ENCODE measurements at regions not wholly inside any gene's neighbourhood (a gene's known extent, or its start where the extent isn't known, plus 50 kb on each side); places are given as distances from the start of the nearest gene placed in this dataset.

DNA sequence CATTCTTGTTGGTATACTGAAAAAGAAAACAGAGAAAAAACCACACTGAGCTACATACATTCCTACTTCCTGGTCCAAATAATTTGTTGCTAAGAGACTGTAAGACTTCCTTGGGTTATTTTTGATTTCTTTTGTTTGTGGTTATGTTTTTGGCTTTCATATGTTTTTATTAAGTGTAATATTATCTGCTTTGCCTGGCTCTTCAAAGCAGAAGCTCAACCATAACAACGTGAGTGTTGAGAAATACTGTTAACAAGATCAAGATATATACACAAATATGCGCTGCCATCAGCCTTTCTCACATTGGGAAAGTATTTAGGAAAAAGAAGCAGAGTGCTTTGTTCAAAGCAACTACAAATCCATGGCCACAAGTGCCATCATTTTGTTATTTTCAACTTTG lies 556.2 kb upstream of the CBLB start:
- DNase-seq (ENCODE audit: extremely low spot score) = no peak
- Histone ChIP-seq H3K4me3 (no peak overlapping the region), H3K9me3 (no peaks in the 10 kb centered on the region), H3K4me1 (peaks cover 0 to 29% (median 20%) of the 10 kb centered on the region in 4 donors), H3K36me3 (no peaks in the 10 kb centered on the region), H3K27ac (replicated peaks in 1 of 4) (peak overlapping the region in 1 of 4 donors; percentile 22), H3K27me3 (no peaks in the 10 kb centered on the region)
- intact Hi-C loops (cut with DNase I) = no loop called here
- 44% methylated on average over 2 of the region's 2 CpGs for WGBS
- TF ChIP-seq POLR2AphosphoS5 (IDR thresholded peaks at IDR 0.05) = no peak
- no peak for TF ChIP-seq EP300 (IDR thresholded peaks at IDR 0.05)
- TF ChIP-seq, protein P1, sequence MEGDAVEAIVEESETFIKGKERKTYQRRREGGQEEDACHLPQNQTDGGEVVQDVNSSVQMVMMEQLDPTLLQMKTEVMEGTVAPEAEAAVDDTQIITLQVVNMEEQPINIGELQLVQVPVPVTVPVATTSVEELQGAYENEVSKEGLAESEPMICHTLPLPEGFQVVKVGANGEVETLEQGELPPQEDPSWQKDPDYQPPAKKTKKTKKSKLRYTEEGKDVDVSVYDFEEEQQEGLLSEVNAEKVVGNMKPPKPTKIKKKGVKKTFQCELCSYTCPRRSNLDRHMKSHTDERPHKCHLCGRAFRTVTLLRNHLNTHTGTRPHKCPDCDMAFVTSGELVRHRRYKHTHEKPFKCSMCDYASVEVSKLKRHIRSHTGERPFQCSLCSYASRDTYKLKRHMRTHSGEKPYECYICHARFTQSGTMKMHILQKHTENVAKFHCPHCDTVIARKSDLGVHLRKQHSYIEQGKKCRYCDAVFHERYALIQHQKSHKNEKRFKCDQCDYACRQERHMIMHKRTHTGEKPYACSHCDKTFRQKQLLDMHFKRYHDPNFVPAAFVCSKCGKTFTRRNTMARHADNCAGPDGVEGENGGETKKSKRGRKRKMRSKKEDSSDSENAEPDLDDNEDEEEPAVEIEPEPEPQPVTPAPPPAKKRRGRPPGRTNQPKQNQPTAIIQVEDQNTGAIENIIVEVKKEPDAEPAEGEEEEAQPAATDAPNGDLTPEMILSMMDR (IDR thresholded peaks at IDR 0.05) = no peak
- no peak for TF ChIP-seq POLR2A (IDR thresholded peaks at IDR 0.05; ENCODE audit: low read depth)

DNA sequence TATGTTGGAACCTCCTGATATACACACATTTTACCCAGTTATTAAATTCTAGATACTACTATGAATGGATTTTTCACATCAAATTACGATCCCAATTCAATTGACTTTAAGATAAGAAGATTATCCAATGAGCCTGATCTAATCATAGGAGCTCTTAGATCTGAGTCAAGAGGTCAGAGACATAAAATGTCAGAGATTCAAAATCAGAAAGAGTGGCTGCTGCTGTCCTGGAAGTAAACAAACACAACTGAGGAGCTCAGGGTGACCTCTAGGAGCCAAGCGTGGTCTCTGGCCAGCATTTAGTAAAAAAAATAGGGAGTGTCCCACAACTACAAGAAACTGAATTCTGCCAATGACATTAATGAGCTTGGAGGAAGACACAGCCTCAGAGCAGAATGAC lies 557.1 kb upstream of the CBLB start:
- no peaks in the 10 kb centered on the region for H3K27me3 ChIP-seq
- DNase-seq (ENCODE audit: extremely low spot score) = no peak
- no peak overlapping the region for H3K27ac ChIP-seq (replicated peaks in 1 of 4)
- 77% methylated on average over 2 of the region's 2 CpGs for whole genome bisulfite sequencing
- no peaks in the 10 kb centered on the region for H3K9me3 ChIP-seq
- no peak overlapping the region for H3K4me3 ChIP-seq
- no peaks in the 10 kb centered on the region for H3K36me3 ChIP-seq
- intact Hi-C loops (cut with DNase I) = no loop called here
- TF ChIP-seq EP300 (IDR thresholded peaks at IDR 0.05) (no peak), POLR2AphosphoS5 (IDR thresholded peaks at IDR 0.05) (no peak), POLR2A (IDR thresholded peaks at IDR 0.05; ENCODE audit: low read depth) (no peak)
- TF ChIP-seq, protein P1 (IDR thresholded peaks at IDR 0.05) = no peak
- peaks cover 0 to 29% (median 20%) of the 10 kb centered on the region in 4 donors for H3K4me1 ChIP-seq

DNA sequence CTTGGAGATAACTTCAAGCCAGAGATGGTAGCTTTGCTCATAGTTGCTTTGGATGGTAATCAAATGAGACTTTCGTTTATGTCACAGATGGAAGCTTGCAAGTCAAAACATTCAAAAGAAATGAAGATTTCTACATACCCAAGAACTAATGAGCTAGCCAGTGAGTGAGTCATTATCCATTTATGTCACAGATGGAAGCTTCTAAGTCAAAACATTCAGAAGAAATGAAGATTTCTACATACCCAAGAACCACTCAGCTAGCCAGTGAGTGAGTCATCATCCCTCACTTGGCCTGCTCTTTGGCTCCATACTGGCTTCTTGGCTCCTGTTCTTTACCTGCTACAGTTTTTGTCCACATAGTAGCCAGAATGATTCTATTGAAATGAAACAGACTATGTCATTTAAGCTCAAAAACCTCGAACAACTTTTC lies 559.8 kb upstream of the CBLB start:
- WGBS = 30% methylated on average over 2 of the region's 2 CpGs
- intact Hi-C loops (cut with DNase I) = no loop called here
- peaks cover 0 to 29% (median 20%) of the 10 kb centered on the region in 4 donors for H3K4me1 ChIP-seq
- no peaks in the 10 kb centered on the region for H3K36me3 ChIP-seq
- H3K27ac ChIP-seq (replicated peaks in 1 of 4) = peak overlapping the region in 3 of 4 donors; percentile 39 to 61 (median 60)
- DNase-seq (ENCODE audit: extremely low spot score) = no peak
- TF ChIP-seq POLR2AphosphoS5 (IDR thresholded peaks at IDR 0.05) (peak; percentile 39 to 79), POLR2A (IDR thresholded peaks at IDR 0.05; ENCODE audit: low read depth) (no peak)
- H3K4me3 ChIP-seq = no peak overlapping the region
- H3K9me3 ChIP-seq = no peaks in the 10 kb centered on the region
- no peaks in the 10 kb centered on the region for H3K27me3 ChIP-seq

DNA sequence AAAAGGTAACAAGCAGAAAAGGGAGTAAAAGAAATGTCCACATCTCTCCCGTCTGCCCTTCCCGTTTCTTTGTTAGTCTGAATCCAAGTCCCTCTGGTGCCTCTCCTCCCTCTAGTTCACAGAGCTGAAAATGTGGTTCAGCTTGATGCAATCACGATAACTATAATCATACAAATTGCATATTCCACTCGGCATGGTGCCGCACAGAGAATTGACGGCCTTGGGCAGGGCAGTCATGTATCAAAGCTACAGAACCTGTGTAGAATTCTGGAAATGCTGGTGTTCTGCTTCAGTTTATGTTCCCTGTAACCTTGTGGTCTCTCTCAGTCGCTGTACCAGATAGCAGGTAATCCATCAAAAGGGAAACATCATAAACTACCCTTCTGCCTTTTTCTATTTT lies 562.9 kb upstream of the CBLB start:
- Histone ChIP-seq H3K36me3 (no peaks in the 10 kb centered on the region), H3K27ac (replicated peaks in 1 of 4) (no peak overlapping the region), H3K4me3 (no peak overlapping the region), H3K27me3 (no peaks in the 10 kb centered on the region), H3K4me1 (peaks cover 0 to 16% (median 14%) of the 10 kb centered on the region in 4 donors), H3K9me3 (no peaks in the 10 kb centered on the region)
- WGBS = 73% methylated on average over 7 of the region's 7 CpGs
- no peak for TF ChIP-seq POLR2A (IDR thresholded peaks at IDR 0.05; ENCODE audit: low read depth)
- TF ChIP-seq POLR2AphosphoS5 (IDR thresholded peaks at IDR 0.05) = no peak
- TF ChIP-seq, protein P1 (IDR thresholded peaks at IDR 0.05) = no peak
- TF ChIP-seq EP300 (IDR thresholded peaks at IDR 0.05) = no peak
- no peak for DNase-seq (ENCODE audit: extremely low spot score)
- intact Hi-C loops (cut with DNase I) = no loop called here

DNA sequence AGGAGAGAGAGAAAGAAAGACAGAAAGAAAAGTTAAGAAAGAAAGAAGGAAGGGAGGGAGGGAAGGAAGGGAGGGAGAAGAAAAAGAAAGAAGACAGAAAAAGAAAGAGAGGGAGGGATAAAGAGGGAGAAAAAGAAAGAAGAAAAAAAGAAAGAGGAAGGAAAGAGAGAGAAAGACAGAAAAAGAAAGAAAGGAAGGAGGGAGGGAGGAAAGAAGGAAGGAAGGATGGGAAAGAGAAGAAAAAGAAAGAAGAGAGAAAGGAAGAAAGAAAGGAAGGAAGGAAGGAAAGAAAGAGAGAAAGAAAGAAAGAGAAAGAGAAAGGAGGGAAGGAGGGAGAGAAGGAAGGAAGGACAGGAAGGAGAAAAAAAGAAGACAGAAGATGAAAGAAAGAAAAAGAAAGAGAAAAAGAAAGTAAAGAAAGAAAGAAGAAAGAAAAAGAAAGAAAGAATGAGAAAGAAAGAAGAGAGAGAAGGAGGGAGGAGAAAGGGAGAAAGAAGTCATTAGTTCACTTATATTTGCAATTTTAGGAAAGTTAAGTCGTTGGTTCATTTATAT lies 567.2 kb upstream of the CBLB start:
- WGBS = 86% methylated on average over 1 of the region's 1 CpG
- intact Hi-C loops (cut with DNase I) = no loop called here

More for the DNA sequence above, 567.2 kb upstream of the CBLB start:
- no peak for DNase-seq (ENCODE audit: extremely low spot score)
- no peaks in the 10 kb centered on the region for H3K9me3 ChIP-seq
- peaks cover 0 to 10% (median 2%) of the 10 kb centered on the region in 4 donors for H3K4me1 ChIP-seq
- no peak overlapping the region for H3K4me3 ChIP-seq
- no peaks in the 10 kb centered on the region for H3K27me3 ChIP-seq
- H3K36me3 ChIP-seq = no peaks in the 10 kb centered on the region
- no peak for TF ChIP-seq POLR2AphosphoS5 (IDR thresholded peaks at IDR 0.05)
- TF ChIP-seq EP300 (IDR thresholded peaks at IDR 0.05) = no peak
- TF ChIP-seq, protein P1 (IDR thresholded peaks at IDR 0.05) = no peak
- no peak for TF ChIP-seq POLR2A (IDR thresholded peaks at IDR 0.05; ENCODE audit: low read depth)
- H3K27ac ChIP-seq (replicated peaks in 1 of 4) = no peak overlapping the region

Data from esophagus muscularis mucosa (tissue), 4 donors.